ENCODE measurements at regions not wholly inside any gene's neighbourhood (a gene's known extent, or its start where the extent isn't known, plus 50 kb on each side); places are given as distances from the start of the nearest gene placed in this dataset.
"Not testable (repeated sequence)": the region's sequence is repeated elsewhere in the genome, so short reads cannot be mapped to it uniquely, and the experiment has no call there.

DNA sequence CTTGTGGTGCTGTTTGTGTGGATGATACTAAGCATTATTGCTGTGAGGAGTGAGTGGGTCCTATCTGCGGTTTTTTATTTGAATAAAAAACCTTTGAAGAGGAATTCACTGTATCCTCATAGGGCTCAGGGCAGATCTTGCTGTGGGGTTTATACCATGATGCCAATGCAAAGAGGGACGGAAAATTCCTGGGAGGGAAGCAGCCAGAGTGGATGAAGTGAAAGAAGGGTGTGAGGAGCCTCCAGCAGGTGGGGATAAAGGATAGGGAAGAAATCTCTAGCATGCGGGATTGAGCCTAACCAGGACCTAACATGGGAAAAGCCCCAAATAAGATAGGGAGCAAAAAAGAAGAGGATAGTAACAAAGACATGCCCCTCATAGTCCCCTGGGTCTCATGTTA is 556.8 kb upstream of the POTED start:
- TF ChIP-seq, protein P1, sequence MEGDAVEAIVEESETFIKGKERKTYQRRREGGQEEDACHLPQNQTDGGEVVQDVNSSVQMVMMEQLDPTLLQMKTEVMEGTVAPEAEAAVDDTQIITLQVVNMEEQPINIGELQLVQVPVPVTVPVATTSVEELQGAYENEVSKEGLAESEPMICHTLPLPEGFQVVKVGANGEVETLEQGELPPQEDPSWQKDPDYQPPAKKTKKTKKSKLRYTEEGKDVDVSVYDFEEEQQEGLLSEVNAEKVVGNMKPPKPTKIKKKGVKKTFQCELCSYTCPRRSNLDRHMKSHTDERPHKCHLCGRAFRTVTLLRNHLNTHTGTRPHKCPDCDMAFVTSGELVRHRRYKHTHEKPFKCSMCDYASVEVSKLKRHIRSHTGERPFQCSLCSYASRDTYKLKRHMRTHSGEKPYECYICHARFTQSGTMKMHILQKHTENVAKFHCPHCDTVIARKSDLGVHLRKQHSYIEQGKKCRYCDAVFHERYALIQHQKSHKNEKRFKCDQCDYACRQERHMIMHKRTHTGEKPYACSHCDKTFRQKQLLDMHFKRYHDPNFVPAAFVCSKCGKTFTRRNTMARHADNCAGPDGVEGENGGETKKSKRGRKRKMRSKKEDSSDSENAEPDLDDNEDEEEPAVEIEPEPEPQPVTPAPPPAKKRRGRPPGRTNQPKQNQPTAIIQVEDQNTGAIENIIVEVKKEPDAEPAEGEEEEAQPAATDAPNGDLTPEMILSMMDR (IDR thresholded peaks at IDR 0.05) = not testable (repeated sequence)
- not testable (repeated sequence) for TF ChIP-seq EZH2 (IDR thresholded peaks at IDR 0.05)
